ENCODE measurements at regions not wholly inside any gene's neighbourhood (a gene's known extent, or its start where the extent isn't known, plus 50 kb on each side); places are given as distances from the start of the nearest gene placed in this dataset.

DNA sequence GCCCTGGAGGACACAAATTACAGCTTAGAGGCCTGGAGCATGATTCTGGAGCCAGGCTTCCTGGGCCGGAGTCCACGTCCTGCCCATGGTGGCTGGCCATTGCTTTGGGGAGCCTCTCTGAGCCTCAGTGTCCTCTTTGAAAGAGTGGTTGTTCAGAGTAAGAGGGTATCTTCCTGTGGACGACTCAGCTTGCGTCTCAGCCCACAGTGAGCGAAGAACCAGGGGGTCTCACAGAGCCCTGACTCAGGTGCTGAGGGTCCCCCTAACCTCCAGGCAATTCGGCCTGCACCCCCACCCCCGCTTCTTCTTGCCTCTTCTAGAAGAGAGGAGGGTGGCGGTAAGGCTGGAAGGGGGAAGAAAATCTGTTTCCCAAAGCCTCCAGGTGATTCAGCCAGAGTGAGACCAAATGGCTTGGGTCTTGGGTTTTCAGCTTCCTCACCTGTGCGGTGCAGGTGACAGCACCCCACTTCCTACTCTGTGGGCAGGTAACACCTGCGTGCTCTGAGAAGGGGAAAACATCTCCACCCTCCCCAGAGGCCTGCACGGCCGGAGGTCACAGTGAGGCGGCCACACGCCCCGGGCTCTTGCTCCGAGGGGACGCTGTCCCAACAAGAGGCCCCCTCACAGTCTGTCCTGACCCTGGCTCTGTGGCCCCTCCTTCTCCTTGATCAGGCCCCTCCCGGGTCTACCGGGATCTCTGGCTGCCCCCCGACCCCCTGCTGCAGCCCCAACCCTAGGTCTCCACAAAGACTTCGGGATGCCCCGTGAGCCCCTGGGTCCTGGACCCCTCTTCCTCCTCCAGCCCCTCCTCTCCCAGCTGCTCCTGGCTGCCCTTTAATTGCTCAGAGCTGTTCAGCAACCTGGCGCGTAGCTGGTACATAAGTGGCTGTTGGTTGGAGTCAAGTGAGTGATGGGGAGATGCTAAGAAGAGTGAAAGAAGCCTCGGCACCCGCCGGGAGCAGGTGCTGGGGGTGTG, 119.2 kb downstream of the METRNL start:
- Histone ChIP-seq H3K9ac (ENCODE audit: low read depth in 1 of 3, low read length in 3 of 3) (peak overlapping the region in 1 of 3 donors; percentile 50), H3K27me3 (ENCODE audit: control insufficient read depth in 3 of 3, insufficient read depth in 3 of 3, low read length in 3 of 3) (peaks cover 0 to 13% (median 2%) of the 10 kb centered on the region in 3 donors), H3K36me3 (ENCODE audit: control insufficient read depth in 3 of 3, insufficient read depth in 3 of 3, low read length in 3 of 3) (no peaks in the 10 kb centered on the region), H3K27ac (ENCODE audit: low read depth, low read length) (peak overlapping the region; percentile 85), H3K9me3 (ENCODE audit: control insufficient read depth in 3 of 3, low read length in 3 of 3) (no peaks in the 10 kb centered on the region), H3K4me1 (ENCODE audit: control insufficient read depth in 3 of 3, insufficient read depth in 3 of 3, low read length in 3 of 3) (peaks cover 50 to 77% (median 65%) of the 10 kb centered on the region in 3 donors), H3K4me3 (ENCODE audit: low read length in 3 of 3) (no peak overlapping the region)

DNA sequence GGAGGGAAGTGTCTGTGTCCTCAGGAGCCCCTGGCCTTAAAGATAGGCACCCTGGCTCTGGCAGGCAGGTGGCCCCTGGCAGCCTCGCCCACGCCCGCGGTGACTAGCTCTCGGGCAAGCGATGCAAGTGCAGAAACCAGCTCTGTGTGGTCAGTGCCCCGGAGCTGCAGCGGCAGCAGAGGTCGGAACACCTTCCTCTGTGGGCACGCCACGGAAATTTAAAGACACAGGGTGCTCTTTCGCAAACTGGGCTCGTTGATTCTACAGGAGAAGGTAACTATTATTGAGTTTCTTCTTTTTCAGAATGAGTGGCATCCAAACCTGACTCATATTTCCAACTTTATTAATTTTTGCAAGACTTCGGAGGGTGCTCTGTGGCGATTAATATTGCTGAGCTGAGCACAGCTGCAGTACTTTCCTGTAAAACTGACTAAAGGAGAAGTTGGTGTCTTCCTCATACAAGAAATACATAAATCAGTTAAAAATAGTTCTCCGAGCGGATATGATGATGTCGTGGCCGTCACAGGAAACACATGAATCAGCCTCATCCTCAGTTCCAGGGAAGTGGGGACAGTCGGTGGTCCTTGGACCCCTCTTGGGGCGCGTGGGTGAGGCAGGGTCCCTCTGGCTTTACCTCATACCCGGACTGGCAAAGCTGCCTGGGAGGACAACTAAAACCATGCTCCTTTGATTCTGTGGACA, 120.2 kb downstream of the METRNL start:
- Histone ChIP-seq H3K27me3 (ENCODE audit: control insufficient read depth in 3 of 3, insufficient read depth in 3 of 3, low read length in 3 of 3) (peaks cover 0 to 9% (median 0%) of the 10 kb centered on the region in 3 donors), H3K9ac (ENCODE audit: low read depth in 1 of 3, low read length in 3 of 3) (peak overlapping the region; percentile 3 to 57 (median 54)), H3K9me3 (ENCODE audit: control insufficient read depth in 3 of 3, low read length in 3 of 3) (no peaks in the 10 kb centered on the region), H3K4me1 (ENCODE audit: control insufficient read depth in 3 of 3, insufficient read depth in 3 of 3, low read length in 3 of 3) (peaks cover 57 to 83% (median 70%) of the 10 kb centered on the region in 3 donors), H3K36me3 (ENCODE audit: control insufficient read depth in 3 of 3, insufficient read depth in 3 of 3, low read length in 3 of 3) (no peaks in the 10 kb centered on the region), H3K4me3 (ENCODE audit: low read length in 3 of 3) (peak overlapping the region; percentile 6 to 27 (median 7)), H3K27ac (ENCODE audit: low read depth, low read length) (peak overlapping the region; percentile 85)

DNA sequence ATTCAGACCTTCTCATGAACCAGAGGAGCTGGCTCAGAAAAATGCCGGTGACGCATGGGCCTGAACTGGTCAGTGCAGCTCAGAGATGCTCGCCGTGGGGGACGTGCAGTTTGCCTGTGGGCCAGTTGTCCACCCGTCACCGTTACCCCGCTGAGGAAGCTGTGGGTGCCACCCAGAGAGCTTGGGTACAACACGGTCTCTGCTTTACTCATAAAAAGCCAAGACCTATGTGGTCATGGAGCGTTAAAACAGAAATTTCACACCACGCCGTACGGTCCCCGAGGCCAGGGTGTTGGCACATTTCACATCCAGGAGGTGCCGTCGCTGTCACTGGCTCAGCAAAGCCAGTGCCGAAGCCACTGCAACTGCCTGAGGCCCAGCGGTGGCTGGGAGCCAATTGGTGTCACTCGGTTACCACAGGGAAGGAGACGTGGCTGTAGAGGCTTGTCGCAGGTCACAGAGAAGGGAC, 120.9 kb downstream of the METRNL start:
- Histone ChIP-seq H3K36me3 (ENCODE audit: control insufficient read depth in 3 of 3, insufficient read depth in 3 of 3, low read length in 3 of 3) (no peaks in the 10 kb centered on the region), H3K27me3 (ENCODE audit: control insufficient read depth in 3 of 3, insufficient read depth in 3 of 3, low read length in 3 of 3) (peaks cover 0 to 5% (median 0%) of the 10 kb centered on the region in 3 donors), H3K4me3 (ENCODE audit: low read length in 3 of 3) (peak overlapping the region in 2 of 3 donors; percentile 7 to 17), H3K4me1 (ENCODE audit: control insufficient read depth in 3 of 3, insufficient read depth in 3 of 3, low read length in 3 of 3) (peaks cover 57 to 79% (median 67%) of the 10 kb centered on the region in 3 donors), H3K27ac (ENCODE audit: low read depth, low read length) (peak overlapping the region; percentile 85), H3K9ac (ENCODE audit: low read depth in 1 of 3, low read length in 3 of 3) (peak overlapping the region; percentile 7 to 54 (median 29)), H3K9me3 (ENCODE audit: control insufficient read depth in 3 of 3, low read length in 3 of 3) (no peaks in the 10 kb centered on the region)

DNA sequence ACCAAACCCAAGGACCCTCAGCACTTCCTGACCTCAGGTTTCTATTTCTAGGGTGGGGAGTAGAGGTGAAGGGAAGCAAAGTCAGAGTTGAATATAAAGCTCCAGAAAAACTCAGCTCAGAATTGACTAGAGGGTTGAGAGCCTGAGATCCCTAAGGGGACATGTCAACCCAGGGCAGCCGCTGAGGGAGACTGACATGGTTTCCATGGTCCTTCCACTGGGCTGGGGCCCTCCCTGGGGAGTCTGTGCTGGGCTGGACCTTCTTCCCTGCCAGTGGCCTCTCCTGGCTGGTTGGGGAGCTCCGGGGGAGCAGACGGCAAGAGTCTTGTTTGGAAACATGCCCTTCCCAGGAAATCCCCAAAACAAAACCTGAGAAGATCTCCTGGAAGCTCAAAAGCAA, 121.3 kb downstream of the METRNL start:
- peaks cover 57 to 74% (median 62%) of the 10 kb centered on the region in 3 donors for H3K4me1 ChIP-seq (ENCODE audit: control insufficient read depth in 3 of 3, insufficient read depth in 3 of 3, low read length in 3 of 3)
- H3K9ac ChIP-seq (ENCODE audit: low read depth in 1 of 3, low read length in 3 of 3): peak overlapping the region in 2 of 3 donors; percentile 7 to 54
- H3K27me3 ChIP-seq (ENCODE audit: control insufficient read depth in 3 of 3, insufficient read depth in 3 of 3, low read length in 3 of 3): peaks cover 0 to 5% (median 0%) of the 10 kb centered on the region in 3 donors

DNA sequence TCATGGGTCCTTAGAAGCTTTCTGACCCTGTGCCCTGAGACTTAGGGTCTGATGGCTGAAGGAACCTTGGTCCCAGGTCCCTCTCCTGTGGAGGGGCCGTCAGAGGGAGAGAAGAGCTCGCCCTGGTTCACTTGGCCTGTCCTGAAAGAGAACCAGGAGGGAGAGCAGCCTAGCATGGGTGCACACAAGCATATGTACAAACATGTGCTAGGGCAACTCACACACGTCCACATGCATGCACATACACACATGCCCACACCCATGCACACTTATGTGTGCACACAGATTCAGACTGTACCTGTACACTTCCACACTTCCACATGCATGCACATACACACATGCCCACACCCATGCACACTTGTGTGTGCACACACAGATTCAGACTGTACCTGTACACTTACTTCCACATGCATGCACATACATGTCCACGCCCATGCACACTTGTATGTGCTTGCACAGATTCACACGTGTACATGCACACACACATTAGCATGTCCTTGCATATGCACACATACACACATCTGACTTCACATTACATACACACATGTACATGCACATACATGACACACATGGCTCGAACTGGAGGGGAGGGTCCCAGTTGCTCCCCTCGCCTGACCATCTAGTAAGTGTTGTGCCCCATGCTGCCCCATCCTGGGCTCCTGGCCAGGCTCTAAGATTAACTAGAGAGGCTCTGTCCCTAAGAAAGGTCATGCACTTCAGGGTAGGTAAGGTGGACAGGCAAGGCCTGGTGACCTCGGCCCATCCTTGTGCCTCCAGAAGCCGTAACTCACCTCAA, 122.0 kb downstream of the METRNL start:
- Histone ChIP-seq H3K4me1 (ENCODE audit: control insufficient read depth in 3 of 3, insufficient read depth in 3 of 3, low read length in 3 of 3) (peaks cover 53 to 68% (median 56%) of the 10 kb centered on the region in 3 donors), H3K36me3 (ENCODE audit: control insufficient read depth in 3 of 3, insufficient read depth in 3 of 3, low read length in 3 of 3) (no peaks in the 10 kb centered on the region), H3K4me3 (ENCODE audit: low read length in 3 of 3) (no peak overlapping the region), H3K9me3 (ENCODE audit: control insufficient read depth in 3 of 3, low read length in 3 of 3) (no peaks in the 10 kb centered on the region), H3K9ac (ENCODE audit: low read depth in 1 of 3, low read length in 3 of 3) (peak overlapping the region in 1 of 3 donors; percentile 40), H3K27me3 (ENCODE audit: control insufficient read depth in 3 of 3, insufficient read depth in 3 of 3, low read length in 3 of 3) (peaks cover 0 to under 1% (median 0%) of the 10 kb centered on the region in 3 donors), H3K27ac (ENCODE audit: low read depth, low read length) (peak overlapping the region; percentile 85)

More for the DNA sequence above, 121.3 kb downstream of the METRNL start:
- H3K4me3 ChIP-seq (ENCODE audit: low read length in 3 of 3): no peak overlapping the region
- H3K27ac ChIP-seq (ENCODE audit: low read depth, low read length): peak overlapping the region; percentile 85
- H3K36me3 ChIP-seq (ENCODE audit: control insufficient read depth in 3 of 3, insufficient read depth in 3 of 3, low read length in 3 of 3): no peaks in the 10 kb centered on the region
- no peaks in the 10 kb centered on the region for H3K9me3 ChIP-seq (ENCODE audit: control insufficient read depth in 3 of 3, low read length in 3 of 3)

DNA sequence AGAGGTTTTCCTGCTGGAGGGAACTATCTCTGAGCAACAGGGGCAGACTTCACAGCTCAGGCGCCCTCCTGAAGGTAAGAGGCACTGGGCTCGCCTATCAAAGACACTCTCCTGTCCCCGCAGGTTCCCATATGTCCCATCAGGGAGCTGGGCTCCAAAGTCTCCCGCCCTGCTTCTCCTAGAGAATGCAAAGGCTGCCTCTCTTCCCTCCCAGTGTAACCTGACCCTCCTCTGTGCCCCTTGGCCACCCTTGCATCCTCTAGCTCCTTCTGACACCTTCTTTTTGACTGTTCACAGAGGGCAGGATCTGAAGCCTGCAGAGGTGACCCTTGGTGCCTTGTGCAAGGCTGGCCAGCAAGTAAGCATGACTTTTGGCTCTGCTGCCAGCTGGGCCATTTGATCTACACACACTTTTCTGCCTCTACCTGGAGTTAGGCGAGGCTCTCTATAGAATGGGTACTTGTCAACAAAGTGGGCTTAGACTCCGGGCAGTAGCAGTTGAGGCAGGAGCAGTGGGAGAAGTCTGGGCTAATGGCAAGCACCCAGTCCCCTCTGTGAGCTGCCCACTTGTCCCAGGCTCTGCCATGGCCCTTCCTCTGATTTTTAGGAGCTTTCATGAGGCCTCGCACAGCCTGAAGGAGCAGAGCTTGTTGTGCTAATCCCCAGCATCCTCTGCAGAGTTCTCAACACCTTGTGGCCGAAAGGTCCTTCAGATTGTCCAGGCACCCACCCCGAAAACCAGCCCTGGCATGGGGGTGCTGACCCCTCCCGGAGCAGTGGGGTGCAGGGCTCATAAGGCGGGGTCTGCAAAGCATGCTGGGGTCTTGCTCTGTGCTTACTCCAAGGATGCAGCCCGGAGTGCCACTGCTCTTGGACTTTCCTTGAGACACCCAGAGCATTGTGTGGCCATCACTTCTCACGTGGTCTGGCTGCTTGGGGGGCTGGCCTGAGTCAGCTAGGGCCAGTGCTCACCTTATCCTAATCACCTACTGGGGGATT, 122.9 kb downstream of the METRNL start:
- no peak overlapping the region for H3K4me3 ChIP-seq (ENCODE audit: low read length in 3 of 3)
- peak overlapping the region in 1 of 3 donors; percentile 40 for H3K9ac ChIP-seq (ENCODE audit: low read depth in 1 of 3, low read length in 3 of 3)
- peak overlapping the region; percentile 80 for H3K27ac ChIP-seq (ENCODE audit: low read depth, low read length)
- peaks cover 51 to 62% (median 54%) of the 10 kb centered on the region in 3 donors for H3K4me1 ChIP-seq (ENCODE audit: control insufficient read depth in 3 of 3, insufficient read depth in 3 of 3, low read length in 3 of 3)
- no peaks in the 10 kb centered on the region for H3K9me3 ChIP-seq (ENCODE audit: control insufficient read depth in 3 of 3, low read length in 3 of 3)
- H3K27me3 ChIP-seq (ENCODE audit: control insufficient read depth in 3 of 3, insufficient read depth in 3 of 3, low read length in 3 of 3): no peaks in the 10 kb centered on the region
- H3K36me3 ChIP-seq (ENCODE audit: control insufficient read depth in 3 of 3, insufficient read depth in 3 of 3, low read length in 3 of 3): no peaks in the 10 kb centered on the region

DNA sequence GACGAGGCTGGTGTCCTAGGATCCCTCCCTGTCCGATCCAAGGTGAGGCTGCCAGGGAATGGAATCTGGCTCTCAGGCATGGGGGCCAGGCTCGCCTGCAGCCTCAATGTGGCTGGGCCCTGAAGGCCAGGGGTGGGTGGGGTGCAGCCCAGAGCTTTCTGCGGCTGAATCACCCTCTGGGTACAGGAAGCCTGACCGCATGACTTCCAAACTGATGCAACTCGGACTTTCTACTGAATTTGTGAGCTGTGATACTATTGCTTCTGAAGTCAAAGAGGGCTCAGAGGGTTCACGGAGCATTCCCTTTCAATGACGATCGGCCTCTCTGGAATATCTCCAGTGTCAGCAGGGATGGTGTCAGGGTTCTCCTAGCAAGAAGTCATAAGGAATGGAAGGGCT, 123.7 kb downstream of the METRNL start:
- H3K27me3 ChIP-seq (ENCODE audit: control insufficient read depth in 3 of 3, insufficient read depth in 3 of 3, low read length in 3 of 3): no peaks in the 10 kb centered on the region
- H3K27ac ChIP-seq (ENCODE audit: low read depth, low read length): peak overlapping the region; percentile 80
- H3K4me1 ChIP-seq (ENCODE audit: control insufficient read depth in 3 of 3, insufficient read depth in 3 of 3, low read length in 3 of 3): peaks cover 51 to 62% (median 54%) of the 10 kb centered on the region in 3 donors
- peak overlapping the region; percentile 11 to 33 (median 20) for H3K9ac ChIP-seq (ENCODE audit: low read depth in 1 of 3, low read length in 3 of 3)
- no peaks in the 10 kb centered on the region for H3K9me3 ChIP-seq (ENCODE audit: control insufficient read depth in 3 of 3, low read length in 3 of 3)
- no peak overlapping the region for H3K4me3 ChIP-seq (ENCODE audit: low read length in 3 of 3)
- H3K36me3 ChIP-seq (ENCODE audit: control insufficient read depth in 3 of 3, insufficient read depth in 3 of 3, low read length in 3 of 3): no peaks in the 10 kb centered on the region

DNA sequence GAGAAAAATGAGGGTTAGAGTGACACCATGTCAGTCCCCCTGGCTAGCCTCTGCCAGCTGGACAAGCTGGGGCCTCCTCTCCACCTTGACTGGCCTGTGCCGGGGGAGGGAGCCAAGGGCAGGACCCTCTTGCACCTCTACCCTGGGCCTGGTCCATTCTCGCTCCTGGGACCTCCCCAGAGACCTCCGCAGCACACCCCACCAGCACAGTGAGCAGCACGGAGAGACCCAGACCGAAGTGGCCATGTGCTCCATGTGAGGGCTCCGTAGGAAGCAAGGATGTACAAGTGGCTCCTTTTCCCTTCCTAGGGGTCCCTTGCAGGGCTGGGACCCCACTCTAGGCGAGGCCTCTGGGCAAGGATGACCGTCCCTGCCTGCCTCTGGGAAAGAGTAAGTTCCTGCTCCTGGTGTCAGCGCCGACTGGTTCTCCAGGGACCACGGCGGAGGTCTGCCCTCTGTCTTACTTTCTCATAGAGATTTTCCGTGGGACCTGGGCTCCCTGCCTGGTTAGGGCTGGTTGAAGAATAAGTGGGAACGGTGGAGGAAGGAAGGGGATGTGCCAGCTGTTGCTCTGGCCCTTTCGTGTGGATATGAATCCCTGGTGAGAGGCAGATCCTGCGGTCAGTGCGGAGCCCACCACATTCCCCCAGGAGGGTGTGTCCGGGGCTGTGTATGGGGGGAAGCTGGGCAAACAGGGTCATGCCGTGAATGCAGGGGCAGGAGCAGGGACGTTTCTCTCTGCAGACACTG, 124.2 kb downstream of the METRNL start:
- Histone ChIP-seq H3K9ac (ENCODE audit: low read depth in 1 of 3, low read length in 3 of 3) (peak overlapping the region; percentile 11 to 40 (median 20)), H3K4me1 (ENCODE audit: control insufficient read depth in 3 of 3, insufficient read depth in 3 of 3, low read length in 3 of 3) (peaks cover 51 to 59% (median 52%) of the 10 kb centered on the region in 3 donors), H3K27ac (ENCODE audit: low read depth, low read length) (peak overlapping the region; percentile 80), H3K27me3 (ENCODE audit: control insufficient read depth in 3 of 3, insufficient read depth in 3 of 3, low read length in 3 of 3) (no peaks in the 10 kb centered on the region), H3K9me3 (ENCODE audit: control insufficient read depth in 3 of 3, low read length in 3 of 3) (no peaks in the 10 kb centered on the region), H3K4me3 (ENCODE audit: low read length in 3 of 3) (no peak overlapping the region), H3K36me3 (ENCODE audit: control insufficient read depth in 3 of 3, insufficient read depth in 3 of 3, low read length in 3 of 3) (no peaks in the 10 kb centered on the region)

All from skeletal muscle tissue (tissue), 3 donors.